GM19025 (cell line): ENCODE measurements at regions not wholly inside any gene's neighbourhood (a gene's known extent, or its start where the extent isn't known, plus 50 kb on each side); places are given as distances from the start of the nearest gene placed in this dataset.

ENCODE experiments used
- ATAC-seq: cut with Tn5 transposase; IDR thresholded peaks from one replicate; pipeline ENCODE4 v1.9.1; 2021; ENCODE audit warnings: mild to moderate bottlenecking, low read depth, moderate library complexity; ENCODE audit not compliant: unreplicated experiment

- ATAC-seq = no peak
Measured at GRCh38 chr7:41065663-41066062, 637.2 kb downstream of the INHBA start.

- ATAC-seq = no peak
Measured at GRCh38 chr7:41063116-41063515, 639.8 kb downstream of the INHBA start.

GRCh38 chr7:41060796-41061195 is 642.1 kb downstream of the INHBA start:
- ATAC-seq = no peak

- no peak for ATAC-seq
Measured at GRCh38 chr7:41059796-41060195, 643.1 kb downstream of the INHBA start.

- ATAC-seq = no peak
Measured at GRCh38 chr7:41058986-41059741, 643.7 kb downstream of the INHBA start.

- ATAC-seq = no peak
Measured at GRCh38 chr7:41054960-41055661, 647.8 kb downstream of the INHBA start.

- ATAC-seq = no peak
Measured at GRCh38 chr7:41053820-41054219, 649.1 kb downstream of the INHBA start.

GRCh38 chr7:41052736-41053135 is 650.2 kb downstream of the INHBA start:
- no peak for ATAC-seq

GRCh38 chr7:41052201-41052600 is 650.7 kb downstream of the INHBA start:
- no peak for ATAC-seq

- ATAC-seq = no peak
Measured at GRCh38 chr7:41051535-41051934, 651.4 kb downstream of the INHBA start.

GRCh38 chr7:41051062-41051461 is 651.8 kb downstream of the INHBA start:
- ATAC-seq = no peak

- no peak for ATAC-seq
Measured at GRCh38 chr7:41048771-41049170, 654.1 kb downstream of the INHBA start.

- no peak for ATAC-seq
Measured at GRCh38 chr7:41047789-41048191, 655.1 kb downstream of the INHBA start.

GRCh38 chr7:41047211-41047610 is 655.7 kb downstream of the INHBA start:
- no peak for ATAC-seq

GRCh38 chr7:41046776-41047175 is 656.1 kb downstream of the INHBA start:
- ATAC-seq = no peak

- no peak for ATAC-seq
Measured at GRCh38 chr7:41046221-41046761, 656.6 kb downstream of the INHBA start.

GRCh38 chr7:41045556-41046123 is 657.2 kb downstream of the INHBA start:
- ATAC-seq = no peak

GRCh38 chr7:41039981-41040380 is 662.9 kb downstream of the INHBA start:
- no peak for ATAC-seq

GRCh38 chr7:41039386-41039953 is 663.4 kb downstream of the INHBA start:
- ATAC-seq = no peak

- ATAC-seq = no peak
Measured at GRCh38 chr7:41038211-41038610, 664.7 kb downstream of the INHBA start.

- ATAC-seq = no peak
Measured at GRCh38 chr7:41037691-41038090, 665.2 kb downstream of the INHBA start.
